GM12891 (cell line): ENCODE measurements at regions not wholly inside any gene's neighbourhood (a gene's known extent, or its start where the extent isn't known, plus 50 kb on each side); places are given as distances from the start of the nearest gene placed in this dataset.

ENCODE experiments used
- DNase-seq: peaks from one replicate; pipeline ENCODE4 v3.0.0; 2011; ENCODE audit warnings: low spot score; ENCODE audit not compliant: insufficient read length
- FAIRE-seq: peaks from 2 replicates; lab custom pipeline; 2011; peaks lifted over from hg19 to GRCh38; lab: Jason Lieb, UNC
- PAX5 ChIP-seq: IDR thresholded peaks from 2 replicates; pipeline ENCODE4 v1.6.1; 2011; ENCODE audit warnings: low read length, moderate library complexity, mild to moderate bottlenecking; ENCODE audit not compliant: insufficient read depth, severe bottlenecking
- POLR2A ChIP-seq: IDR thresholded peaks from 2 replicates; pipeline ENCODE4 v1.6.1; 2011; ENCODE audit warnings: low read depth, low read length, control low read depth
- POLR2AphosphoS5 ChIP-seq: IDR thresholded peaks from 2 replicates; pipeline ENCODE4 v1.6.1; 2011; ENCODE audit warnings: low read depth, low read length, control low read depth
- POU2F2 ChIP-seq: IDR thresholded peaks from 2 replicates; pipeline ENCODE4 v1.6.1; 2011; ENCODE audit warnings: low read depth, mild to moderate bottlenecking, control low read depth, low read length, moderate library complexity
- SPI1 ChIP-seq: IDR thresholded peaks from 2 replicates; pipeline ENCODE4 v1.6.1; 2011; ENCODE audit warnings: low read depth, low read length, control low read depth
- TAF1 ChIP-seq: IDR thresholded peaks from 2 replicates; pipeline ENCODE4 v1.6.1; 2011; ENCODE audit warnings: low read depth, low read length, control low read depth

- TF ChIP-seq TAF1 (no peak), SPI1 (no peak), PAX5 (no peak)
- DNase-seq: no peak
- FAIRE-seq: no peak
Measured at GRCh38 chr2:133801946-133802345, 233.7 kb upstream of the NCKAP5 start.

GRCh38 chr2:133802409-133803039, 234.3 kb upstream of the NCKAP5 start:
- no peak for TF ChIP-seq POLR2AphosphoS5
- TF ChIP-seq POU2F2: no peak
- TF ChIP-seq TAF1: no peak
- no peak for TF ChIP-seq PAX5
- TF ChIP-seq SPI1: no peak
- TF ChIP-seq POLR2A: no peak
- no peak for FAIRE-seq
- no peak for DNase-seq

- no peak for TF ChIP-seq SPI1
- TF ChIP-seq POU2F2: no peak
- no peak for TF ChIP-seq TAF1
- no peak for TF ChIP-seq PAX5
- TF ChIP-seq POLR2AphosphoS5: no peak
- no peak for TF ChIP-seq POLR2A
- FAIRE-seq: no peak
- no peak for DNase-seq
Measured at GRCh38 chr2:133806564-133806963, 238.3 kb upstream of the NCKAP5 start.

GRCh38 chr2:133809485-133809884, 241.2 kb upstream of the NCKAP5 start:
- no peak for FAIRE-seq
- no peak for DNase-seq
- TF ChIP-seq POLR2AphosphoS5 (no peak), SPI1 (no peak), POLR2A (no peak), TAF1 (no peak), POU2F2 (no peak)

- no peak for TF ChIP-seq PAX5
- TF ChIP-seq SPI1: 0 out of 2 replicates have a peak, but pooled peaks have one; percentile 9
- DNase-seq: no peak
- no peak for FAIRE-seq
Measured at GRCh38 chr2:133810559-133810958, 242.3 kb upstream of the NCKAP5 start.

- no peak for FAIRE-seq
- DNase-seq: no peak
- no peak for TF ChIP-seq POLR2AphosphoS5
- peak; percentile 41 for TF ChIP-seq SPI1
Measured at GRCh38 chr2:133811409-133812125, 243.3 kb upstream of the NCKAP5 start.

GRCh38 chr2:133812826-133813617, 244.8 kb upstream of the NCKAP5 start:
- no peak for TF ChIP-seq SPI1
- TF ChIP-seq POLR2A: no peak
- TF ChIP-seq PAX5: no peak
- TF ChIP-seq TAF1: no peak
- TF ChIP-seq POLR2AphosphoS5: no peak
- TF ChIP-seq POU2F2: no peak
- no peak for DNase-seq
- FAIRE-seq: no peak

- FAIRE-seq (no peak), DNase-seq (no peak)
- TF ChIP-seq POU2F2: no peak
- no peak for TF ChIP-seq SPI1
- TF ChIP-seq POLR2A: no peak
- TF ChIP-seq TAF1: no peak
- TF ChIP-seq POLR2AphosphoS5: no peak
- no peak for TF ChIP-seq PAX5
Measured at GRCh38 chr2:133814890-133815289, 246.6 kb upstream of the NCKAP5 start.

- FAIRE-seq: no peak
- DNase-seq: no peak
- TF ChIP-seq POLR2A (no peak), SPI1 (no peak), POU2F2 (no peak), TAF1 (no peak), POLR2AphosphoS5 (no peak), PAX5 (no peak)
Measured at GRCh38 chr2:133816037-133816436, 247.8 kb upstream of the NCKAP5 start.
